ENCODE measurements at regions not wholly inside any gene's neighbourhood (a gene's known extent, or its start where the extent isn't known, plus 50 kb on each side); places are given as distances from the start of the nearest gene placed in this dataset.

GRCh38 chr12:108432423-108433121 lies 82.5 kb upstream of the FICD start:
- DNase-seq (ENCODE audit: low spot score) = no peak
- H3K4me3 Mint-ChIP-seq = no peak overlapping the region
- H3K4me1 ChIP-seq (ENCODE audit: insufficient read depth) = no peaks in the 10 kb centered on the region

More at GRCh38 chr12:108432423-108433121, 82.5 kb upstream of the FICD start:
- H3K79me2 ChIP-seq (replicated peaks; ENCODE audit: insufficient read depth) = no peaks in the 10 kb centered on the region
- no peaks in the 10 kb centered on the region for H3K36me3 ChIP-seq (ENCODE audit: insufficient read depth)
- TF ChIP-seq CREB1 (CRISPR knock-in tag; IDR thresholded peaks at IDR 0.05; ENCODE audit: low read depth) (no peak), EZH2phosphoT487 (IDR thresholded peaks at IDR 0.05; ENCODE audit: unreplicated experiment) (no peak), EZH2 (IDR thresholded peaks at IDR 0.05; ENCODE audit: low read depth, unreplicated experiment) (no peak), JUNB (IDR thresholded peaks at IDR 0.05; ENCODE audit: unreplicated experiment) (no peak), ZNF331 (CRISPR knock-in tag; IDR thresholded peaks at IDR 0.05; ENCODE audit: low read depth) (no peak), NANOG (IDR thresholded peaks at IDR 0.05; ENCODE audit: borderline replicate concordance) (no peak), REST (IDR thresholded peaks at IDR 0.05; ENCODE audit: unreplicated experiment) (no peak), ZNF462 (CRISPR knock-in tag; IDR thresholded peaks at IDR 0.05) (no peak), ZNF114 (CRISPR knock-in tag; IDR thresholded peaks at IDR 0.05) (no peak)
- no peak overlapping the region for H3K27ac ChIP-seq (ENCODE audit: low read depth)
- H3K9me3 Mint-ChIP-seq = no peaks in the 10 kb centered on the region; the same call in 2 of the 3 replicates
- no peak overlapping the region for H3K4me2 ChIP-seq
- peaks cover 2% of the 10 kb centered on the region for H3K27me3 Mint-ChIP-seq (ENCODE audit: insufficient read depth, low read depth, poor library complexity)
- H3K4me1 Mint-ChIP-seq = no peaks in the 10 kb centered on the region
- H4K20me1 ChIP-seq (replicated peaks; ENCODE audit: insufficient read depth) = no peaks in the 10 kb centered on the region
- no peaks in the 10 kb centered on the region for H3K27me3 ChIP-seq (ENCODE audit: insufficient read depth)
- H3K4me3 ChIP-seq = no peak overlapping the region
- H2AFZ ChIP-seq = 0 out of 2 replicates have a peak overlapping the region, but pooled peaks have one; percentile 38
- no peaks in the 10 kb centered on the region for H3F3A ChIP-seq (replicated peaks; ENCODE audit: low read depth)
- H3K9me2 ChIP-seq (ENCODE audit: insufficient read depth) = 0 out of 2 replicates have a peak, but pooled peaks cover 9% of the 10 kb centered on the region
- no peak for ATAC-seq
- no peak overlapping the region for H3K27ac Mint-ChIP-seq
- H3K36me3 Mint-ChIP-seq (ENCODE audit: low read depth) = peaks cover 3% of the 10 kb centered on the region; the same call in 1 of the 3 replicates

Measured in GM23338 (cell line).